Activated T-cell treated with anti-CD3 and anti-CD28 coated beads for 48 hours (primary cell): ENCODE measurements at regions not wholly inside any gene's neighbourhood (a gene's known extent, or its start where the extent isn't known, plus 50 kb on each side); places are given as distances from the start of the nearest gene placed in this dataset.
"Not testable (repeated sequence)": the region's sequence is repeated elsewhere in the genome, so short reads cannot be mapped to it uniquely, and the experiment has no call there.

Experiments
- DNase-seq: peaks from one replicate; pipeline ENCODE4 v3.0.0-alpha.2; 2020; ENCODE audit warnings: low read depth

- DNase-seq = no peak
Measured at GRCh38 chr20:52438326-52438963, 246.9 kb upstream of the ZFP64 start.

- DNase-seq = no peak
Measured at GRCh38 chr20:52434453-52434852, 242.9 kb upstream of the ZFP64 start.

GRCh38 chr20:52434041-52434425 lies 242.5 kb upstream of the ZFP64 start:
- DNase-seq = no peak

- DNase-seq = no peak
Measured at GRCh38 chr20:52433326-52434040, 241.9 kb upstream of the ZFP64 start.

GRCh38 chr20:52432740-52433139 lies 241.2 kb upstream of the ZFP64 start:
- DNase-seq = no peak

GRCh38 chr20:52429029-52429428 lies 237.4 kb upstream of the ZFP64 start:
- no peak for DNase-seq

GRCh38 chr20:52427960-52428359 lies 236.4 kb upstream of the ZFP64 start:
- DNase-seq = no peak

- DNase-seq = no peak
Measured at GRCh38 chr20:52426856-52427255, 235.3 kb upstream of the ZFP64 start.

- DNase-seq = no peak
Measured at GRCh38 chr20:52425701-52426100, 234.1 kb upstream of the ZFP64 start.

- no peak for DNase-seq
Measured at GRCh38 chr20:52425253-52425652, 233.7 kb upstream of the ZFP64 start.

GRCh38 chr20:52424357-52424942 lies 232.9 kb upstream of the ZFP64 start:
- not testable (repeated sequence) for DNase-seq

- not testable (repeated sequence) for DNase-seq
Measured at GRCh38 chr20:52423536-52424140, 232.1 kb upstream of the ZFP64 start.

GRCh38 chr20:52422574-52423336 lies 231.2 kb upstream of the ZFP64 start:
- DNase-seq = no peak

GRCh38 chr20:52420805-52421204 lies 229.2 kb upstream of the ZFP64 start:
- DNase-seq = no peak

- no peak for DNase-seq
Measured at GRCh38 chr20:52419205-52419604, 227.6 kb upstream of the ZFP64 start.

- DNase-seq = no peak
Measured at GRCh38 chr20:52416953-52417352, 225.4 kb upstream of the ZFP64 start.

GRCh38 chr20:52411611-52412010 lies 220.0 kb upstream of the ZFP64 start:
- no peak for DNase-seq

GRCh38 chr20:52410731-52411234 lies 219.2 kb upstream of the ZFP64 start:
- DNase-seq = peak; percentile 15

- DNase-seq = peak; percentile 13
Measured at GRCh38 chr20:52410182-52410647, 218.6 kb upstream of the ZFP64 start.

GRCh38 chr20:52405986-52406385 lies 214.4 kb upstream of the ZFP64 start:
- DNase-seq = no peak

- no peak for DNase-seq
Measured at GRCh38 chr20:52405417-52405816, 213.8 kb upstream of the ZFP64 start.

GRCh38 chr20:52404671-52405070 lies 213.1 kb upstream of the ZFP64 start:
- no peak for DNase-seq
